ENCODE measurements at regions not wholly inside any gene's neighbourhood (a gene's known extent, or its start where the extent isn't known, plus 50 kb on each side); places are given as distances from the start of the nearest gene placed in this dataset.

GRCh38 chr18:50509012-50509411, 50.9 kb upstream of the MAPK4 start:
- no peaks in the 10 kb centered on the region for H3K9me3 ChIP-seq (ENCODE audit: low read length)

More at GRCh38 chr18:50509012-50509411, 50.9 kb upstream of the MAPK4 start:
- Histone ChIP-seq H3K4me1 (ENCODE audit: insufficient read depth, low read length, severe bottlenecking) (no peaks in the 10 kb centered on the region), H2AFZ (ENCODE audit: low read length) (no peak overlapping the region), H3K36me3 (ENCODE audit: insufficient read depth, low read length) (no peaks in the 10 kb centered on the region), H3K27ac (ENCODE audit: low read depth, low read length, poor library complexity, severe bottlenecking) (no peak overlapping the region), H3K27me3 (ENCODE audit: insufficient read depth, low read length) (no peaks in the 10 kb centered on the region), H3K4me3 (ENCODE audit: low read depth, low read length, poor library complexity, severe bottlenecking) (no peak overlapping the region), H3K9me2 (ENCODE audit: low read depth, low read length) (no peaks in the 10 kb centered on the region), H4K20me1 (ENCODE audit: insufficient read depth, low read length) (no peaks in the 10 kb centered on the region), H3K4me2 (ENCODE audit: low read length) (no peak overlapping the region), H3K79me2 (ENCODE audit: insufficient read depth, low read length) (no peaks in the 10 kb centered on the region), H3K9ac (ENCODE audit: low read length) (no peak overlapping the region), H3F3A (ENCODE audit: insufficient read depth, low read length) (no peaks in the 10 kb centered on the region)
- TF ChIP-seq EZH2 (IDR thresholded peaks at IDR 0.05; ENCODE audit: borderline replicate concordance, low read length): no peak
- no peak for TF ChIP-seq CTCF (IDR thresholded peaks at IDR 0.05; ENCODE audit: low read length)

Measured in OCI-LY1 (cell line).